ENCODE measurements at regions not wholly inside any gene's neighbourhood (a gene's known extent, or its start where the extent isn't known, plus 50 kb on each side); places are given as distances from the start of the nearest gene placed in this dataset.

GRCh38 chr5:124053340-124053739, 541.4 kb downstream of the CSNK1G3 start:
- TF ChIP-seq, protein P1, sequence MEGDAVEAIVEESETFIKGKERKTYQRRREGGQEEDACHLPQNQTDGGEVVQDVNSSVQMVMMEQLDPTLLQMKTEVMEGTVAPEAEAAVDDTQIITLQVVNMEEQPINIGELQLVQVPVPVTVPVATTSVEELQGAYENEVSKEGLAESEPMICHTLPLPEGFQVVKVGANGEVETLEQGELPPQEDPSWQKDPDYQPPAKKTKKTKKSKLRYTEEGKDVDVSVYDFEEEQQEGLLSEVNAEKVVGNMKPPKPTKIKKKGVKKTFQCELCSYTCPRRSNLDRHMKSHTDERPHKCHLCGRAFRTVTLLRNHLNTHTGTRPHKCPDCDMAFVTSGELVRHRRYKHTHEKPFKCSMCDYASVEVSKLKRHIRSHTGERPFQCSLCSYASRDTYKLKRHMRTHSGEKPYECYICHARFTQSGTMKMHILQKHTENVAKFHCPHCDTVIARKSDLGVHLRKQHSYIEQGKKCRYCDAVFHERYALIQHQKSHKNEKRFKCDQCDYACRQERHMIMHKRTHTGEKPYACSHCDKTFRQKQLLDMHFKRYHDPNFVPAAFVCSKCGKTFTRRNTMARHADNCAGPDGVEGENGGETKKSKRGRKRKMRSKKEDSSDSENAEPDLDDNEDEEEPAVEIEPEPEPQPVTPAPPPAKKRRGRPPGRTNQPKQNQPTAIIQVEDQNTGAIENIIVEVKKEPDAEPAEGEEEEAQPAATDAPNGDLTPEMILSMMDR (IDR thresholded peaks at IDR 0.05; ENCODE audit: unreplicated experiment) = no peak
- no peak overlapping the region for H3K27ac Mint-ChIP-seq (ENCODE audit: unreplicated experiment)
- CTCF ChIA-PET = no interaction called here
- no peak overlapping the region for H3K4me3 Mint-ChIP-seq (ENCODE audit: low read depth, unreplicated experiment)
- H3K27me3 Mint-ChIP-seq (ENCODE audit: unreplicated experiment) = no peaks in the 10 kb centered on the region
- no peaks in the 10 kb centered on the region for H3K9me3 Mint-ChIP-seq (ENCODE audit: low read depth, unreplicated experiment)
- no TSS peak for BruUV-seq (replicated peaks)
- peaks cover 5% of the 10 kb centered on the region for H3K36me3 Mint-ChIP-seq (ENCODE audit: insufficient read depth, unreplicated experiment)
- intact Hi-C loops (cut with micrococcal nuclease; ENCODE audit: unreplicated experiment) = loop anchor here (10.0 kb wide), 2 partner anchors 351 to 541 kb away; no protein-coding TSS in a partner anchor
- peaks cover 21% of the 10 kb centered on the region for H3K4me1 Mint-ChIP-seq (ENCODE audit: low read depth, unreplicated experiment)
- DNase-seq = no peak

- no peak overlapping the region for H3K27ac Mint-ChIP-seq (ENCODE audit: unreplicated experiment)
- CTCF ChIA-PET = no interaction called here
- BruUV-seq (replicated peaks) = no TSS peak
- no peak for DNase-seq
- H3K4me3 Mint-ChIP-seq (ENCODE audit: low read depth, unreplicated experiment) = no peak overlapping the region
- no peaks in the 10 kb centered on the region for H3K27me3 Mint-ChIP-seq (ENCODE audit: unreplicated experiment)
- TF ChIP-seq, protein P1 (IDR thresholded peaks at IDR 0.05; ENCODE audit: unreplicated experiment) = no peak
- peaks cover 9% of the 10 kb centered on the region for H3K4me1 Mint-ChIP-seq (ENCODE audit: low read depth, unreplicated experiment)
- H3K36me3 Mint-ChIP-seq (ENCODE audit: insufficient read depth, unreplicated experiment) = peaks cover 3% of the 10 kb centered on the region
- intact Hi-C loops (cut with micrococcal nuclease; ENCODE audit: unreplicated experiment) = loop anchor here (10.0 kb wide), 2 partner anchors 353 to 543 kb away; no protein-coding TSS in a partner anchor
- H3K9me3 Mint-ChIP-seq (ENCODE audit: low read depth, unreplicated experiment) = no peaks in the 10 kb centered on the region
Measured at GRCh38 chr5:124052201-124052600, 540.2 kb downstream of the CSNK1G3 start.

DNA sequence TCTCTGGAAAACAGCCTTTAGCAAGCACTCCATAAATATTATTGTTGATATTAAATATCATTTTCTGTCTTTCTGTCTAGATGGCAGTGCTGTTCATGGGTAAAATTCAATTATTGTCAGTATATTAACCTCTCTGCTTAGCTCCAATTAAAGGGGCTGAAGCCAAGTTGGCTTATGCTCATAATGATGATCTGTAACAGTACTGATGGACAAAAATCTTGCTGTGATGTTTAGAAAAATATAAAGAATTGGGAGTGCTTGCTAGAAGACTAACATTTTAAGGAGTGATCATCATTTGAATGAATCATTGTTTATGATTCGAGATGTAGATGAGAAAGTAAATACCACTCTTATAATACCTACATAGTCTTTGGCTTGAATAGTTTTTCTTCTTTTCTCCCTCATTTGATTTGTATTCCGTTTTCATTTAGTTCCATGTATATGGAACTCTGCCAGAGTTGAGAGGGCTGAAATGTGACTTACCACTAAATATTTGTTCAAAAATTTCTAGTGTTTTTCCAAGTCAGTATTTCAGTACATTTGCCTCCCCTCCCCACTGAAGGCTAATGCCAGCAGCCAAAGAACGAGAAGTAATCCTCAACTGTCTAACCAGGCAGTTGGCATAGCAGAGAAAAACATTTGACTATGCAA, 538.3 kb downstream of the CSNK1G3 start:
- no TSS peak for BruUV-seq (replicated peaks)
- Mint-ChIP-seq H3K4me3 (ENCODE audit: low read depth, unreplicated experiment) (no peak overlapping the region), H3K27me3 (ENCODE audit: unreplicated experiment) (no peaks in the 10 kb centered on the region), H3K9me3 (ENCODE audit: low read depth, unreplicated experiment) (no peaks in the 10 kb centered on the region), H3K36me3 (ENCODE audit: insufficient read depth, unreplicated experiment) (no peaks in the 10 kb centered on the region), H3K27ac (ENCODE audit: unreplicated experiment) (no peak overlapping the region), H3K4me1 (ENCODE audit: low read depth, unreplicated experiment) (no peaks in the 10 kb centered on the region)
- TF ChIP-seq, protein P1 (IDR thresholded peaks at IDR 0.05; ENCODE audit: unreplicated experiment) = no peak
- CTCF ChIA-PET = no interaction called here
- DNase-seq = no peak
- intact Hi-C loops (cut with micrococcal nuclease; ENCODE audit: unreplicated experiment) = loop anchor here (10.0 kb wide), 2 partner anchors 355 to 545 kb away; no protein-coding TSS in a partner anchor

DNA sequence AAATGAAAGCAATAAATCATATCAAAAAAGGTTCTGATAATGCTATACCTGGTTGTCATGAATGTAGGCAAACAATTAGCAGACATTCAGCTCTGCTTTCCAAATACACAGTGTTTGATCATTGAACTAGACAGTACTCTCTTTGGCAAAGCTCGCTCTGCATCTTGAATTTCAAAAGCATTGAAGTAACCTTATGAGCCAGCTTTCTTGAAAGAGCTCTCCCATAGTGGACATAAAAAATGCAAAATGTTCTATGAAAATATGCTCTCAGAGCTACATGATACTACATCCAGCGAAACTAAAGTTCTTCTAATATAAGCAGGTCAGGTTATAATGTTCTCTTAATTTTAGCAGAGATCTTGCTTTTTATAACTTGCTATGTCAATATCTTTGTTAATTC, 533.4 kb downstream of the CSNK1G3 start:
- CTCF ChIA-PET = interaction anchor here (0.5 to 0.7 kb wide), 3 partner anchors 670 to 1148 kb away, joined by 3 to 6 read pairs (median 3); no protein-coding TSS in a partner anchor
- no peak for DNase-seq
- intact Hi-C loops (cut with micrococcal nuclease; ENCODE audit: unreplicated experiment) = no loop called here
- no peak overlapping the region for H3K27ac Mint-ChIP-seq (ENCODE audit: unreplicated experiment)
- no peaks in the 10 kb centered on the region for H3K27me3 Mint-ChIP-seq (ENCODE audit: unreplicated experiment)
- no peaks in the 10 kb centered on the region for H3K36me3 Mint-ChIP-seq (ENCODE audit: insufficient read depth, unreplicated experiment)
- no peak overlapping the region for H3K4me3 Mint-ChIP-seq (ENCODE audit: low read depth, unreplicated experiment)
- H3K4me1 Mint-ChIP-seq (ENCODE audit: low read depth, unreplicated experiment) = no peaks in the 10 kb centered on the region
- H3K9me3 Mint-ChIP-seq (ENCODE audit: low read depth, unreplicated experiment) = peaks cover 4% of the 10 kb centered on the region
- BruUV-seq (replicated peaks) = no TSS peak
- TF ChIP-seq, protein P1 (IDR thresholded peaks at IDR 0.05; ENCODE audit: unreplicated experiment) = no peak
